Right cardiac atrium (tissue), 5 donors: ENCODE measurements at regions not wholly inside any gene's neighbourhood (a gene's known extent, or its start where the extent isn't known, plus 50 kb on each side); places are given as distances from the start of the nearest gene placed in this dataset.

Source experiments
- ATAC-seq, 2 donors: fragments of 200-7000 bp; cut with Tn5 transposase; one replicate each; pipeline versions ENCODE4 v1.8.0 to v1.9.1; 2020; ENCODE audit warnings: moderate library complexity in 2 of 2, mild to moderate bottlenecking in 1 of 2
- DNase-seq, 3 donors: peaks; one replicate each; pipeline ENCODE4 v3.0.0-alpha.2; 2020
- H3K27ac ChIP-seq: one replicate; pipeline ENCODE4 v1.5.1; 2013; ENCODE audit warnings: mild to moderate bottlenecking, low read length, control low read depth, moderate library complexity
- H3K27me3 ChIP-seq: one replicate; pipeline ENCODE4 v1.6.1; 2013; ENCODE audit not compliant: control insufficient read depth, insufficient read depth
- H3K4me1 ChIP-seq: one replicate; pipeline ENCODE4 v1.6.1; 2013; ENCODE audit warnings: low read length; ENCODE audit not compliant: control insufficient read depth, insufficient read depth
- H3K4me3 ChIP-seq: one replicate; pipeline ENCODE4 v1.5.1; 2013; ENCODE audit warnings: low read length, control low read depth
- H3K9me3 ChIP-seq: one replicate; pipeline ENCODE4 v1.6.1; 2013; ENCODE audit warnings: low read length; ENCODE audit not compliant: control insufficient read depth
- WGBS: extraction: QIAGEN DNeasy Blood & Tissue Kit; methylation state at CpG from one replicate; pipeline ENCODE4 v1.1.7; 2013; 5-methylcytosine and 5-hydroxymethylcytosine counted together
- intact Hi-C, 4 donors: fragments of 100-400 bp; cut with DNase I; formaldehyde crosslinking; loops; one replicate each; pipeline versions ENCODE4 v1.11.0 to v1.14.0; 2022 to 2023
- donor health status: healthy with polysubstance abuse.
- donor health status: DM: no; HTN: yes; CAD: no.
- donor health status: DM: no; HTN: no; CAD: no.
- donor health status: DM: no; HTN: yes; CAD: no; lungs with severe emphysema.
- donor health status: DM: yes; HTN: yes; CAD: no.

GRCh38 chr7:22066522-22066921 lies 120.8 kb upstream of the CDCA7L start:
- intact Hi-C loops = no loop called here
- no peak overlapping the region for H3K4me3 ChIP-seq
- 76% methylated on average over 7 of the region's 7 CpGs for WGBS
- H3K27me3 ChIP-seq = no peaks in the 10 kb centered on the region
- no peaks in the 10 kb centered on the region for H3K9me3 ChIP-seq
- DNase-seq = no peak
- ATAC-seq = no peak
- H3K27ac ChIP-seq = no peak overlapping the region
- no peaks in the 10 kb centered on the region for H3K4me1 ChIP-seq

- Histone ChIP-seq H3K27me3 (no peaks in the 10 kb centered on the region), H3K9me3 (no peaks in the 10 kb centered on the region), H3K4me3 (no peak overlapping the region), H3K27ac (no peak overlapping the region), H3K4me1 (no peaks in the 10 kb centered on the region)
- ATAC-seq (no peak), DNase-seq (no peak)
- 72% methylated on average over 2 of the region's 2 CpGs for WGBS
- intact Hi-C loops = no loop called here
These were observed 119.1 kb upstream of the CDCA7L start for GRCh38 chr7:22064816-22065215.

GRCh38 chr7:22061775-22062174 lies 116.1 kb upstream of the CDCA7L start:
- H3K9me3 ChIP-seq = no peaks in the 10 kb centered on the region
- no peaks in the 10 kb centered on the region for H3K27me3 ChIP-seq
- DNase-seq (no peak), ATAC-seq (no peak)
- no peaks in the 10 kb centered on the region for H3K4me1 ChIP-seq
- intact Hi-C loops = no loop called here
- no peak overlapping the region for H3K4me3 ChIP-seq
- H3K27ac ChIP-seq = no peak overlapping the region
- WGBS = 65% methylated on average over 2 of the region's 2 CpGs

GRCh38 chr7:22060863-22061262 lies 115.2 kb upstream of the CDCA7L start:
- no peak for ATAC-seq
- no peak overlapping the region for H3K27ac ChIP-seq
- 83% methylated on average over 3 of the region's 3 CpGs for whole genome bisulfite sequencing
- DNase-seq = no peak
- H3K27me3 ChIP-seq = no peaks in the 10 kb centered on the region
- intact Hi-C loops = no loop called here
- H3K4me1 ChIP-seq = no peaks in the 10 kb centered on the region
- no peaks in the 10 kb centered on the region for H3K9me3 ChIP-seq
- H3K4me3 ChIP-seq = no peak overlapping the region

- intact Hi-C loops = no loop called here
- 87% methylated on average over 1 of the region's 1 CpG for whole genome bisulfite sequencing
- no peak for ATAC-seq
- Histone ChIP-seq H3K4me3 (no peak overlapping the region), H3K4me1 (no peaks in the 10 kb centered on the region), H3K27ac (no peak overlapping the region), H3K9me3 (no peaks in the 10 kb centered on the region), H3K27me3 (no peaks in the 10 kb centered on the region)
- DNase-seq = no peak
These were observed 114.5 kb upstream of the CDCA7L start for GRCh38 chr7:22060197-22060596.

GRCh38 chr7:22055226-22055625 lies 109.5 kb upstream of the CDCA7L start:
- no peaks in the 10 kb centered on the region for H3K9me3 ChIP-seq
- DNase-seq (no peak), ATAC-seq (no peak)
- H3K27ac ChIP-seq = no peak overlapping the region
- no peaks in the 10 kb centered on the region for H3K27me3 ChIP-seq
- H3K4me3 ChIP-seq = no peak overlapping the region
- intact Hi-C loops = no loop called here
- WGBS = 44% methylated on average over 6 of the region's 6 CpGs
- no peaks in the 10 kb centered on the region for H3K4me1 ChIP-seq

- Histone ChIP-seq H3K4me1 (no peaks in the 10 kb centered on the region), H3K27ac (no peak overlapping the region), H3K9me3 (no peaks in the 10 kb centered on the region), H3K4me3 (no peak overlapping the region), H3K27me3 (peaks cover 3% of the 10 kb centered on the region)
- 71% methylated on average over 9 of the region's 9 CpGs for WGBS
- intact Hi-C loops = no loop called here
- DNase-seq = no peak
- no peak for ATAC-seq
These were observed 107.1 kb upstream of the CDCA7L start for GRCh38 chr7:22052674-22053365.

GRCh38 chr7:22051886-22052673 lies 106.4 kb upstream of the CDCA7L start:
- intact Hi-C loops = no loop called here
- H3K4me3 ChIP-seq = no peak overlapping the region
- 65% methylated on average over 14 of the region's 14 CpGs for WGBS
- H3K27me3 ChIP-seq = peaks cover 3% of the 10 kb centered on the region
- no peaks in the 10 kb centered on the region for H3K9me3 ChIP-seq
- H3K27ac ChIP-seq = no peak overlapping the region
- ATAC-seq = no peak
- no peak for DNase-seq
- no peaks in the 10 kb centered on the region for H3K4me1 ChIP-seq

- H3K4me3 ChIP-seq = no peak overlapping the region
- no peak for DNase-seq
- H3K27ac ChIP-seq = no peak overlapping the region
- H3K4me1 ChIP-seq = no peaks in the 10 kb centered on the region
- intact Hi-C loops = no loop called here
- peaks cover 3% of the 10 kb centered on the region for H3K27me3 ChIP-seq
- H3K9me3 ChIP-seq = no peaks in the 10 kb centered on the region
- WGBS = 87% methylated on average over 17 of the region's 17 CpGs
- ATAC-seq = no peak
These were observed 104.2 kb upstream of the CDCA7L start for GRCh38 chr7:22049766-22050500.

GRCh38 chr7:22043367-22043766 lies 97.7 kb upstream of the CDCA7L start:
- WGBS = 70% methylated on average over 5 of the region's 5 CpGs
- no peak overlapping the region for H3K27ac ChIP-seq
- H3K9me3 ChIP-seq = no peaks in the 10 kb centered on the region
- H3K4me3 ChIP-seq = no peak overlapping the region
- no peak for DNase-seq
- no peaks in the 10 kb centered on the region for H3K4me1 ChIP-seq
- peaks cover 3% of the 10 kb centered on the region for H3K27me3 ChIP-seq
- no peak for ATAC-seq
- intact Hi-C loops = no loop called here

- Histone ChIP-seq H3K27me3 (no peaks in the 10 kb centered on the region), H3K9me3 (no peaks in the 10 kb centered on the region), H3K4me3 (no peak overlapping the region), H3K4me1 (no peaks in the 10 kb centered on the region), H3K27ac (no peak overlapping the region)
- ATAC-seq = no peak
- intact Hi-C loops = no loop called here
- DNase-seq = no peak
- WGBS = 63% methylated on average over 4 of the region's 4 CpGs
These were observed 95.4 kb upstream of the CDCA7L start for GRCh38 chr7:22040923-22041595.
